ENCODE measurements at regions not wholly inside any gene's neighbourhood (a gene's known extent, or its start where the extent isn't known, plus 50 kb on each side); places are given as distances from the start of the nearest gene placed in this dataset.
A peak's percentile ranks its signal among the peaks of the same experiment; 100 is the strongest.

- Mint-ChIP-seq H3K4me3 (ENCODE audit: unreplicated experiment) (no peak overlapping the region), H3K36me3 (ENCODE audit: unreplicated experiment) (no peaks in the 10 kb centered on the region), H3K27ac (ENCODE audit: unreplicated experiment) (no peak overlapping the region), H3K27me3 (ENCODE audit: unreplicated experiment) (peaks cover 4% of the 10 kb centered on the region), H3K9me3 (ENCODE audit: unreplicated experiment) (peaks cover 3% of the 10 kb centered on the region), H3K4me1 (ENCODE audit: low read depth, unreplicated experiment) (peaks cover 29% of the 10 kb centered on the region)
- no peak for DNase-seq
- TF ChIP-seq CTCF (IDR thresholded peaks at IDR 0.05; ENCODE audit: partially characterized antibody, unreplicated experiment), result no peak
These were observed 97.9 kb upstream of the CRHR1 start for GRCh38 chr17:45686250-45686649.

GRCh38 chr17:45687594-45687993 lies 96.5 kb upstream of the CRHR1 start:
- Mint-ChIP-seq H3K36me3 (ENCODE audit: unreplicated experiment) (no peaks in the 10 kb centered on the region), H3K27ac (ENCODE audit: unreplicated experiment) (peak overlapping the region; percentile 73), H3K9me3 (ENCODE audit: unreplicated experiment) (peaks cover 3% of the 10 kb centered on the region), H3K27me3 (ENCODE audit: unreplicated experiment) (peaks cover 7% of the 10 kb centered on the region), H3K4me1 (ENCODE audit: low read depth, unreplicated experiment) (peaks cover 40% of the 10 kb centered on the region), H3K4me3 (ENCODE audit: unreplicated experiment) (no peak overlapping the region)
- no peak for DNase-seq
- TF ChIP-seq CTCF (IDR thresholded peaks at IDR 0.05; ENCODE audit: partially characterized antibody, unreplicated experiment), result no peak

GRCh38 chr17:45688353-45688752 lies 95.8 kb upstream of the CRHR1 start:
- DNase-seq, result peak; percentile 49
- Mint-ChIP-seq H3K4me3 (ENCODE audit: unreplicated experiment) (peak overlapping the region; percentile 64), H3K27ac (ENCODE audit: unreplicated experiment) (peak overlapping the region; percentile 73), H3K36me3 (ENCODE audit: unreplicated experiment) (no peaks in the 10 kb centered on the region), H3K4me1 (ENCODE audit: low read depth, unreplicated experiment) (peaks cover 40% of the 10 kb centered on the region), H3K9me3 (ENCODE audit: unreplicated experiment) (peaks cover 3% of the 10 kb centered on the region), H3K27me3 (ENCODE audit: unreplicated experiment) (peaks cover 7% of the 10 kb centered on the region)
- TF ChIP-seq CTCF (IDR thresholded peaks at IDR 0.05; ENCODE audit: partially characterized antibody, unreplicated experiment), result no peak

GRCh38 chr17:45688820-45689219 lies 95.3 kb upstream of the CRHR1 start:
- DNase-seq, result no peak
- Mint-ChIP-seq H3K9me3 (ENCODE audit: unreplicated experiment) (peaks cover 5% of the 10 kb centered on the region), H3K4me1 (ENCODE audit: low read depth, unreplicated experiment) (peaks cover 43% of the 10 kb centered on the region), H3K27me3 (ENCODE audit: unreplicated experiment) (peaks cover 7% of the 10 kb centered on the region), H3K27ac (ENCODE audit: unreplicated experiment) (peak overlapping the region; percentile 73), H3K4me3 (ENCODE audit: unreplicated experiment) (peak overlapping the region; percentile 64), H3K36me3 (ENCODE audit: unreplicated experiment) (no peaks in the 10 kb centered on the region)
- TF ChIP-seq CTCF (IDR thresholded peaks at IDR 0.05; ENCODE audit: partially characterized antibody, unreplicated experiment), result no peak

- Mint-ChIP-seq H3K9me3 (ENCODE audit: unreplicated experiment) (peaks cover 5% of the 10 kb centered on the region), H3K36me3 (ENCODE audit: unreplicated experiment) (no peaks in the 10 kb centered on the region), H3K27ac (ENCODE audit: unreplicated experiment) (peak overlapping the region; percentile 73), H3K4me3 (ENCODE audit: unreplicated experiment) (no peak overlapping the region), H3K27me3 (ENCODE audit: unreplicated experiment) (peaks cover 7% of the 10 kb centered on the region), H3K4me1 (ENCODE audit: low read depth, unreplicated experiment) (peaks cover 43% of the 10 kb centered on the region)
- TF ChIP-seq CTCF (IDR thresholded peaks at IDR 0.05; ENCODE audit: partially characterized antibody, unreplicated experiment), result no peak
- DNase-seq, result no peak
These were observed 94.7 kb upstream of the CRHR1 start for GRCh38 chr17:45689451-45689850.

All from glutamatergic neuron (in vitro differentiated cells).